GM23338 (cell line): ENCODE measurements at regions not wholly inside any gene's neighbourhood (a gene's known extent, or its start where the extent isn't known, plus 50 kb on each side); places are given as distances from the start of the nearest gene placed in this dataset.

Experiments used
- ATAC-seq: fragments of 200-7000 bp; cut with Tn5 transposase; 3 replicates; pipeline ENCODE4 v1.9.1; 2020
- DNase-seq: peaks from one replicate; pipeline ENCODE4 v3.0.0-alpha.2; 2015; ENCODE audit warnings: low spot score
- H2AFZ ChIP-seq: fragments of 200-600 bp; sonication (generic); 2 replicates; pipeline ENCODE4 v1.8.0; 2016; ENCODE audit warnings: antibody characterized with exemption, mild to moderate bottlenecking, moderate library complexity
- H3F3A ChIP-seq: fragments of 200-600 bp; sonication (generic); replicated peaks from 2 replicates; pipeline ENCODE4 v1.8.0; 2017; ENCODE audit warnings: antibody characterized with exemption, mixed run types, low read depth
- H3K27ac ChIP-seq: fragments of 200-600 bp; sonication (generic); 2 replicates; pipeline ENCODE4 v1.6.1; 2016; ENCODE audit warnings: low read depth
- H3K27me3 ChIP-seq: fragments of 200-600 bp; sonication (generic); 2 replicates; pipeline ENCODE4 v1.8.0; 2016; ENCODE audit warnings: mild to moderate bottlenecking, mixed run types, moderate library complexity; ENCODE audit not compliant: insufficient read depth
- H3K36me3 ChIP-seq: fragments of 200-600 bp; sonication (generic); 2 replicates; pipeline ENCODE4 v1.8.0; 2016; ENCODE audit warnings: mild to moderate bottlenecking; ENCODE audit not compliant: insufficient read depth
- H3K4me1 ChIP-seq: fragments of 200-600 bp; sonication (generic); 2 replicates; pipeline ENCODE4 v1.8.0; 2016; ENCODE audit warnings: mild to moderate bottlenecking, moderate library complexity; ENCODE audit not compliant: insufficient read depth
- H3K4me2 ChIP-seq: fragments of 200-600 bp; sonication (generic); 2 replicates; pipeline ENCODE4 v1.7.1; 2017; ENCODE audit warnings: mixed run types
- H3K4me3 ChIP-seq: fragments of 200-600 bp; sonication (generic); 2 replicates; pipeline ENCODE4 v1.6.1; 2016; ENCODE audit warnings: mixed run types
- H3K79me2 ChIP-seq: fragments of 200-600 bp; sonication (generic); replicated peaks from 2 replicates; pipeline ENCODE4 v1.8.0; 2017; ENCODE audit warnings: mild to moderate bottlenecking; ENCODE audit not compliant: insufficient read depth
- H3K9me2 ChIP-seq: fragments of 200-600 bp; sonication (generic); 2 replicates; pipeline ENCODE4 v1.8.0; 2017; ENCODE audit not compliant: insufficient read depth
- H4K20me1 ChIP-seq: fragments of 200-600 bp; sonication (generic); replicated peaks from 2 replicates; pipeline ENCODE4 v1.8.0; 2017; ENCODE audit warnings: mild to moderate bottlenecking; ENCODE audit not compliant: insufficient read depth
- H3K27ac Mint-ChIP-seq: 2 replicates; pipeline ENCODE4 v1.8.0; 2020; ENCODE audit warnings: inconsistent platforms, mild to moderate bottlenecking, moderate library complexity, mixed read lengths
- H3K27me3 Mint-ChIP-seq: 3 replicates; pipeline ENCODE4 v1.8.0; 2022; ENCODE audit warnings: low read depth, mild to moderate bottlenecking, moderate library complexity, mixed read lengths, inconsistent platforms; ENCODE audit not compliant: insufficient read depth, poor library complexity
- H3K36me3 Mint-ChIP-seq: 3 replicates; pipeline ENCODE4 v1.8.0; 2021; ENCODE audit warnings: low read depth, mild to moderate bottlenecking, inconsistent platforms, moderate library complexity, mixed read lengths
- H3K4me1 Mint-ChIP-seq: 3 replicates; pipeline ENCODE4 v1.8.0; 2020; ENCODE audit warnings: mild to moderate bottlenecking, inconsistent platforms, mixed read lengths
- H3K4me3 Mint-ChIP-seq: 3 replicates; pipeline ENCODE4 v1.8.0; 2021; ENCODE audit warnings: moderate library complexity, mild to moderate bottlenecking, inconsistent platforms, mixed read lengths
- H3K9me3 Mint-ChIP-seq: 3 replicates; pipeline ENCODE4 v1.8.0; 2020; ENCODE audit warnings: moderate library complexity, mild to moderate bottlenecking, inconsistent platforms, mixed read lengths
- CREB1 ChIP-seq: fragments of 250-450 bp; sonication (Bioruptor Pico); IDR thresholded peaks from 2 replicates; pipeline ENCODE4 v1.5.0; 2020; ENCODE audit warnings: low read depth, mild to moderate bottlenecking, moderate library complexity
- EZH2 ChIP-seq: fragments of 200-600 bp; sonication (generic); IDR thresholded peaks from one replicate; pipeline ENCODE4 v1.8.0; 2017; ENCODE audit warnings: antibody characterized with exemption, mild to moderate bottlenecking, low read depth; ENCODE audit not compliant: unreplicated experiment
- JUNB ChIP-seq: IDR thresholded peaks from one replicate; pipeline ENCODE4 v1.6.1; 2016; ENCODE audit warnings: antibody characterized with exemption; ENCODE audit not compliant: unreplicated experiment
- NANOG ChIP-seq: IDR thresholded peaks from 2 replicates; pipeline ENCODE4 v1.6.1; 2016; ENCODE audit warnings: antibody characterized with exemption, borderline replicate concordance
- POLR2AphosphoS5 ChIP-seq: IDR thresholded peaks from 2 replicates; pipeline ENCODE4 v1.6.1; 2016; ENCODE audit warnings: antibody characterized with exemption, low read depth
- STAT1 ChIP-seq: IDR thresholded peaks from one replicate; pipeline ENCODE4 v1.6.1; 2016; ENCODE audit warnings: antibody characterized with exemption; ENCODE audit not compliant: unreplicated experiment
- ZNF114 ChIP-seq: fragments of 250-450 bp; sonication (Bioruptor Pico); IDR thresholded peaks from 2 replicates; pipeline ENCODE4 v1.5.0; 2020; ENCODE audit warnings: mild to moderate bottlenecking, moderate library complexity
- TF ChIP-seq, protein P1 (sequence below): fragments of 250-450 bp; sonication (Bioruptor Pico); IDR thresholded peaks from 2 replicates; pipeline ENCODE4 v1.5.0; 2020; ENCODE audit warnings: mild to moderate bottlenecking, moderate library complexity
- TF ChIP-seq, protein P2 (sequence below): IDR thresholded peaks from 2 replicates; pipeline ENCODE4 v1.6.1; 2016; ENCODE audit warnings: antibody characterized with exemption
- TF ChIP-seq, protein P3 (sequence below): IDR thresholded peaks from one replicate; pipeline ENCODE4 v1.6.1; 2018; ENCODE audit warnings: antibody characterized with exemption; ENCODE audit not compliant: unreplicated experiment

DNA sequence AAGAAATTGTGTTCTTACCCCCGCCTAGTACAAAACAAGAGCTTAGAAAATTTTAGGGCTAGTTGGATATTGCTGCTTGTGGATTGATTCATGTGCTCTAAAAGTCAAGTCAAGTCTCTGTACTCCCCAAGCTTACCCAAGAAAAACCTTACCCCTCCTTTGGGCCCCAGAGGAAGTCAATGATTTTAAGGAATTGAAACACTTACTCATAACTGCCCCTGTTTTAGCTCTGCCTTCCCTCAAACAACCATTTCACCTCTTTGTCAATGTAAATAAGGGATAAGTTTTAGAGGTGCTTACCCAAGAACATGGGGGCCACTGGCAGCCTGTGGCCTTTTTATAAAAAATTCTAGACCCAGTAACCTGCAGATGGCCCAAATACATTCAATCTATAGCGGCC, 136.6 kb upstream of the RMP24 start (continued):
- TF ChIP-seq, protein P1, sequence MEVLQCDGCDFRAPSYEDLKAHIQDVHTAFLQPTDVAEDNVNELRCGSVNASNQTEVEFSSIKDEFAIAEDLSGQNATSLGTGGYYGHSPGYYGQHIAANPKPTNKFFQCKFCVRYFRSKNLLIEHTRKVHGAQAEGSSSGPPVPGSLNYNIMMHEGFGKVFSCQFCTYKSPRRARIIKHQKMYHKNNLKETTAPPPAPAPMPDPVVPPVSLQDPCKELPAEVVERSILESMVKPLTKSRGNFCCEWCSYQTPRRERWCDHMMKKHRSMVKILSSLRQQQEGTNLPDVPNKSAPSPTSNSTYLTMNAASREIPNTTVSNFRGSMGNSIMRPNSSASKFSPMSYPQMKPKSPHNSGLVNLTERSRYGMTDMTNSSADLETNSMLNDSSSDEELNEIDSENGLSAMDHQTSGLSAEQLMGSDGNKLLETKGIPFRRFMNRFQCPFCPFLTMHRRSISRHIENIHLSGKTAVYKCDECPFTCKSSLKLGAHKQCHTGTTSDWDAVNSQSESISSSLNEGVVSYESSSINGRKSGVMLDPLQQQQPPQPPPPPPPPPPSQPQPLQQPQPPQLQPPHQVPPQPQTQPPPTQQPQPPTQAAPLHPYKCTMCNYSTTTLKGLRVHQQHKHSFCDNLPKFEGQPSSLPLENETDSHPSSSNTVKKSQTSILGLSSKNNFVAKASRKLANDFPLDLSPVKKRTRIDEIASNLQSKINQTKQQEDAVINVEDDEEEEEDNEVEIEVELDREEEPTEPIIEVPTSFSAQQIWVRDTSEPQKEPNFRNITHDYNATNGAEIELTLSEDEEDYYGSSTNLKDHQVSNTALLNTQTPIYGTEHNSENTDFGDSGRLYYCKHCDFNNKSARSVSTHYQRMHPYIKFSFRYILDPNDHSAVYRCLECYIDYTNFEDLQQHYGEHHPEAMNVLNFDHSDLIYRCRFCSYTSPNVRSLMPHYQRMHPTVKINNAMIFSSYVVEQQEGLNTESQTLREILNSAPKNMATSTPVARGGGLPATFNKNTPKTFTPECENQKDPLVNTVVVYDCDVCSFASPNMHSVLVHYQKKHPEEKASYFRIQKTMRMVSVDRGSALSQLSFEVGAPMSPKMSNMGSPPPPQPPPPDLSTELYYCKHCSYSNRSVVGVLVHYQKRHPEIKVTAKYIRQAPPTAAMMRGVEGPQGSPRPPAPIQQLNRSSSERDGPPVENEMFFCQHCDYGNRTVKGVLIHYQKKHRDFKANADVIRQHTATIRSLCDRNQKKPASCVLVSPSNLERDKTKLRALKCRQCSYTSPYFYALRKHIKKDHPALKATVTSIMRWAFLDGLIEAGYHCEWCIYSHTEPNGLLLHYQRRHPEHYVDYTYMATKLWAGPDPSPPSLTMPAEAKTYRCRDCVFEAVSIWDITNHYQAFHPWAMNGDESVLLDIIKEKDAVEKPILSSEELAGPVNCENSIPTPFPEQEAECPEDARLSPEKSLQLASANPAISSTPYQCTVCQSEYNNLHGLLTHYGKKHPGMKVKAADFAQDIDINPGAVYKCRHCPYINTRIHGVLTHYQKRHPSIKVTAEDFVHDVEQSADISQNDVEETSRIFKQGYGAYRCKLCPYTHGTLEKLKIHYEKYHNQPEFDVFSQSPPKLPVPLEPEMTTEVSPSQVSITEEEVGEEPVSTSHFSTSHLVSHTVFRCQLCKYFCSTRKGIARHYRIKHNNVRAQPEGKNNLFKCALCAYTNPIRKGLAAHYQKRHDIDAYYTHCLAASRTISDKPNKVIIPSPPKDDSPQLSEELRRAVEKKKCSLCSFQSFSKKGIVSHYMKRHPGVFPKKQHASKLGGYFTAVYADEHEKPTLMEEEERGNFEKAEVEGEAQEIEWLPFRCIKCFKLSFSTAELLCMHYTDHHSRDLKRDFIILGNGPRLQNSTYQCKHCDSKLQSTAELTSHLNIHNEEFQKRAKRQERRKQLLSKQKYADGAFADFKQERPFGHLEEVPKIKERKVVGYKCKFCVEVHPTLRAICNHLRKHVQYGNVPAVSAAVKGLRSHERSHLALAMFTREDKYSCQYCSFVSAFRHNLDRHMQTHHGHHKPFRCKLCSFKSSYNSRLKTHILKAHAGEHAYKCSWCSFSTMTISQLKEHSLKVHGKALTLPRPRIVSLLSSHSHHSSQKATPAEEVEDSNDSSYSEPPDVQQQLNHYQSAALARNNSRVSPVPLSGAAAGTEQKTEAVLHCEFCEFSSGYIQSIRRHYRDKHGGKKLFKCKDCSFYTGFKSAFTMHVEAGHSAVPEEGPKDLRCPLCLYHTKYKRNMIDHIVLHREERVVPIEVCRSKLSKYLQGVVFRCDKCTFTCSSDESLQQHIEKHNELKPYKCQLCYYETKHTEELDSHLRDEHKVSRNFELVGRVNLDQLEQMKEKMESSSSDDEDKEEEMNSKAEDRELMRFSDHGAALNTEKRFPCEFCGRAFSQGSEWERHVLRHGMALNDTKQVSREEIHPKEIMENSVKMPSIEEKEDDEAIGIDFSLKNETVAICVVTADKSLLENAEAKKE: no peak
- TF ChIP-seq POLR2AphosphoS5 (no peak), ZNF114 (CRISPR knock-in tag) (no peak)

DNA sequence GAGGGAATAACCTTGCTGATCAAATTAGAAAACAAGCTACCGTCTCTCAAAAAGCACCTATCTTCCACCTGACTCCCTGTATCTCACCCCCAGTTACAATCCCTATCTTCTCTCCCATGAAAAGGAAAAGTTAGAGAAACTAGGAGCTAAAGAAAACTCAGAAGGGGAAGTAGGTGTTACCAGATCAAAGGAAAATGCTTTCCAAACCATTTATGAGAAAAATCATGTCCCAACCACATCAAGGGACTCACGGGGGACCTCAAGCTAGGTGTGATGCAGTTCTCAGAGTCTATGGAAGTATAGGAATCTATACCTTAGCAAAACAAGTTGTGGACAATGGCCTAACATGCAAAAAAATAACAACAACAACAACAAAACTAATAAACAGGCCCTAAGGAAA, 135.5 kb upstream of the RMP24 start:
- peaks cover 70% of the 10 kb centered on the region for H3K36me3 Mint-ChIP-seq
- no peak for ATAC-seq
- no peaks in the 10 kb centered on the region for H3F3A ChIP-seq
- no peaks in the 10 kb centered on the region for H4K20me1 ChIP-seq
- H3K27ac ChIP-seq: no peak overlapping the region
- no peaks in the 10 kb centered on the region for H3K27me3 ChIP-seq
- H3K9me2 ChIP-seq: 0 out of 2 replicates have a peak, but pooled peaks cover 10% of the 10 kb centered on the region
- H3K4me1 ChIP-seq: 0 out of 2 replicates have a peak, but pooled peaks cover under 1% of the 10 kb centered on the region
- H3K4me3 ChIP-seq: no peak overlapping the region
- no peak for DNase-seq
- H3K27me3 Mint-ChIP-seq: peaks cover 7% of the 10 kb centered on the region
- peaks cover 66% of the 10 kb centered on the region for H3K9me3 Mint-ChIP-seq
- H3K27ac Mint-ChIP-seq: no peak overlapping the region
- peaks cover 20% of the 10 kb centered on the region for H3K36me3 ChIP-seq
- no peaks in the 10 kb centered on the region for H3K79me2 ChIP-seq
- H3K4me1 Mint-ChIP-seq: no peaks in the 10 kb centered on the region
- no peak overlapping the region for H2AFZ ChIP-seq
- no peak overlapping the region for H3K4me2 ChIP-seq
- no peak overlapping the region for H3K4me3 Mint-ChIP-seq
- no peak for TF ChIP-seq CREB1 (CRISPR knock-in tag)
- TF ChIP-seq NANOG: no peak
- TF ChIP-seq ZNF114 (CRISPR knock-in tag): no peak
- TF ChIP-seq, protein P2, sequence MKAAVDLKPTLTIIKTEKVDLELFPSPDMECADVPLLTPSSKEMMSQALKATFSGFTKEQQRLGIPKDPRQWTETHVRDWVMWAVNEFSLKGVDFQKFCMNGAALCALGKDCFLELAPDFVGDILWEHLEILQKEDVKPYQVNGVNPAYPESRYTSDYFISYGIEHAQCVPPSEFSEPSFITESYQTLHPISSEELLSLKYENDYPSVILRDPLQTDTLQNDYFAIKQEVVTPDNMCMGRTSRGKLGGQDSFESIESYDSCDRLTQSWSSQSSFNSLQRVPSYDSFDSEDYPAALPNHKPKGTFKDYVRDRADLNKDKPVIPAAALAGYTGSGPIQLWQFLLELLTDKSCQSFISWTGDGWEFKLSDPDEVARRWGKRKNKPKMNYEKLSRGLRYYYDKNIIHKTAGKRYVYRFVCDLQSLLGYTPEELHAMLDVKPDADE: no peak
- TF ChIP-seq, protein P3, sequence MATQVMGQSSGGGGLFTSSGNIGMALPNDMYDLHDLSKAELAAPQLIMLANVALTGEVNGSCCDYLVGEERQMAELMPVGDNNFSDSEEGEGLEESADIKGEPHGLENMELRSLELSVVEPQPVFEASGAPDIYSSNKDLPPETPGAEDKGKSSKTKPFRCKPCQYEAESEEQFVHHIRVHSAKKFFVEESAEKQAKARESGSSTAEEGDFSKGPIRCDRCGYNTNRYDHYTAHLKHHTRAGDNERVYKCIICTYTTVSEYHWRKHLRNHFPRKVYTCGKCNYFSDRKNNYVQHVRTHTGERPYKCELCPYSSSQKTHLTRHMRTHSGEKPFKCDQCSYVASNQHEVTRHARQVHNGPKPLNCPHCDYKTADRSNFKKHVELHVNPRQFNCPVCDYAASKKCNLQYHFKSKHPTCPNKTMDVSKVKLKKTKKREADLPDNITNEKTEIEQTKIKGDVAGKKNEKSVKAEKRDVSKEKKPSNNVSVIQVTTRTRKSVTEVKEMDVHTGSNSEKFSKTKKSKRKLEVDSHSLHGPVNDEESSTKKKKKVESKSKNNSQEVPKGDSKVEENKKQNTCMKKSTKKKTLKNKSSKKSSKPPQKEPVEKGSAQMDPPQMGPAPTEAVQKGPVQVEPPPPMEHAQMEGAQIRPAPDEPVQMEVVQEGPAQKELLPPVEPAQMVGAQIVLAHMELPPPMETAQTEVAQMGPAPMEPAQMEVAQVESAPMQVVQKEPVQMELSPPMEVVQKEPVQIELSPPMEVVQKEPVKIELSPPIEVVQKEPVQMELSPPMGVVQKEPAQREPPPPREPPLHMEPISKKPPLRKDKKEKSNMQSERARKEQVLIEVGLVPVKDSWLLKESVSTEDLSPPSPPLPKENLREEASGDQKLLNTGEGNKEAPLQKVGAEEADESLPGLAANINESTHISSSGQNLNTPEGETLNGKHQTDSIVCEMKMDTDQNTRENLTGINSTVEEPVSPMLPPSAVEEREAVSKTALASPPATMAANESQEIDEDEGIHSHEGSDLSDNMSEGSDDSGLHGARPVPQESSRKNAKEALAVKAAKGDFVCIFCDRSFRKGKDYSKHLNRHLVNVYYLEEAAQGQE: no peak
- TF ChIP-seq STAT1: no peak
- TF ChIP-seq JUNB: no peak
- TF ChIP-seq EZH2: no peak
